Lower lobe of right lung (tissue), 2 donors: ENCODE measurements at regions not wholly inside any gene's neighbourhood (a gene's known extent, or its start where the extent isn't known, plus 50 kb on each side); places are given as distances from the start of the nearest gene placed in this dataset.

Experiments used
- ATAC-seq, 2 donors: fragments of 200-7000 bp; cut with Tn5 transposase; one replicate each; pipeline ENCODE4 v1.9.1; 2020 to 2022; ENCODE audit warnings: mild to moderate bottlenecking in 2 of 2, moderate library complexity in 2 of 2
- DNase-seq: peaks from one replicate; pipeline ENCODE4 v3.0.0-alpha.2; 2020
- H3K27ac ChIP-seq: fragments of 200-600 bp; one replicate; pipeline ENCODE4 v1.8.0; 2022
- H3K27me3 ChIP-seq: fragments of 200-600 bp; one replicate; pipeline ENCODE4 v1.8.0; 2022; ENCODE audit warnings: low read depth
- H3K36me3 ChIP-seq: fragments of 200-600 bp; one replicate; pipeline ENCODE4 v1.8.0; 2022; ENCODE audit warnings: mild to moderate bottlenecking
- H3K4me1 ChIP-seq: fragments of 200-600 bp; one replicate; pipeline ENCODE4 v1.8.0; 2022
- H3K4me3 ChIP-seq: fragments of 200-600 bp; one replicate; pipeline ENCODE4 v1.8.0; 2022; ENCODE audit warnings: mild to moderate bottlenecking
- H3K9me3 ChIP-seq: fragments of 200-600 bp; one replicate; pipeline ENCODE4 v1.8.0; 2022
- CTCF ChIP-seq: fragments of 200-600 bp; IDR thresholded peaks from one replicate; pipeline ENCODE4 v1.8.0; 2022; ENCODE audit warnings: antibody characterized with exemption, mild to moderate bottlenecking
- intact Hi-C: fragments of 100-400 bp; cut with DNase I; formaldehyde crosslinking; loops from one replicate; pipeline ENCODE4 v1.11.0; 2022
- donor health status: DM: no; HTN: yes; CAD: no; lungs with severe emphysema.

- Histone ChIP-seq H3K27me3 (no peaks in the 10 kb centered on the region), H3K4me1 (no peaks in the 10 kb centered on the region), H3K36me3 (no peaks in the 10 kb centered on the region), H3K9me3 (no peaks in the 10 kb centered on the region), H3K27ac (no peak overlapping the region), H3K4me3 (no peak overlapping the region)
- DNase-seq (no peak), ATAC-seq (no peak)
- intact Hi-C loops = no loop called here
- no peak for TF ChIP-seq CTCF
Observed at GRCh38 chrX:6407542-6407941, 127.4 kb downstream of the VCX3A start.

DNA sequence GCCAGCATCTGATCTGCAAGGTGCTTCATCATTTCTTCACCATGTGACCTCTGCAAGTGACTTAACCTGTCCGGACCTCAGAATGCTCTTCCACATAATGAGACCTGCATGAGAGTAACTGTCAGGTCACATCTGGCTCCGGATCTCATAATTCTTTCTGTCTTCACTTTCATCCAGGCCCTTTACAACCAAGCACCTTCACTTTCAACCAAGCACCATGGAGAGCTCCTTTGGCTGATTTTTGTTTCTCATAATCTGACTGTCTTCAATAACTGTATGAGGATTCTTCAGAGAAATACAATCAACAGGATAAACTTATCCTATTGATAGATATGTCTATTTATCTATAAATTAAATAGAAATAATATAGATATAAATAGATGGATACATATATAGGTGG is 148.1 kb downstream of the VCX3A start:
- Histone ChIP-seq H3K4me1 (no peaks in the 10 kb centered on the region), H3K27me3 (no peaks in the 10 kb centered on the region), H3K4me3 (no peak overlapping the region), H3K36me3 (no peaks in the 10 kb centered on the region), H3K9me3 (no peaks in the 10 kb centered on the region), H3K27ac (no peak overlapping the region)
- intact Hi-C loops = no loop called here
- no peak for TF ChIP-seq CTCF
- DNase-seq (no peak), ATAC-seq (no peak)

DNA sequence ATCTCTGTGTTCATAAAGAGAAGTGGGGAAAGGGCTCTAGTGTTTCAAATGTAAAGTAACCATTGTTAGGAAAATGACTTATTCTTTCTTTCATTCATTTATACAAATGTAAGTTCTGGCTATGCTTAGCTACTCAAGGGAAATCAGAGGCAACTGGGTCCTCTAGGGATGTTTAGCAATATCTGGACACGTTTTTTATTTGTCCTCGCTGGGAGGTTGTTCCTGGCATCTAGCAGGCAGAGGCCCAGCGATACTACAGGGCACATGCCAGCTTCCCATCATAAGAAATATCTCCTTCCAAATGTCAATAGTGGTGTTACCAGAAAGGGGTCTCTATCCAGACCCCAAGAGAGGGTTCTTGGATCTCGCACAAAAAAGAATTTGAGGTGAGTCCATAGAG is 150.0 kb downstream of the VCX3A start:
- intact Hi-C loops = no loop called here
- H3K36me3 ChIP-seq = no peaks in the 10 kb centered on the region
- ATAC-seq (no peak), DNase-seq (no peak)
- no peak overlapping the region for H3K4me3 ChIP-seq
- no peaks in the 10 kb centered on the region for H3K27me3 ChIP-seq
- no peaks in the 10 kb centered on the region for H3K9me3 ChIP-seq
- TF ChIP-seq CTCF = no peak
- no peaks in the 10 kb centered on the region for H3K4me1 ChIP-seq
- H3K27ac ChIP-seq = no peak overlapping the region

GRCh38 chrX:6384371-6384770 is 150.5 kb downstream of the VCX3A start:
- intact Hi-C loops = no loop called here

DNA sequence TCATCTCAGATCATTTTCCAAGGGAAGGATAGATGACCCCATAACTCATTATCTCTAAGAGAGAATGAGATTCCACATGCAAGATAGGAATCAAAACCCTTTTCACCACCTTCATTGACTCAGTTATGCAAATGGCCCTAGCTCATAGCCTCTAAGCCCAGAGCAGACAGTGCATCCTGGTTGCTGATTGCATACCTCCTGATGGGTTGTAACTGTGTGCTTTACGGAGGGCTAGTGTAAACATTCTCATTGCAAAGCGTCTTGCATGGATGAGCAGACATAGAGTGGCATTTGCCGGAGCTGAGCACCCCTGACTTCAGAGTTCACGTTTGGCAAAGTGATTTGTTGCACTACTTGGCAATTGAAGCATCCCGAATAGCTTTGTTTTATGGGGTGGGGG is 151.0 kb downstream of the VCX3A start:
- Histone ChIP-seq H3K36me3 (no peaks in the 10 kb centered on the region), H3K27ac (no peak overlapping the region), H3K9me3 (no peaks in the 10 kb centered on the region), H3K27me3 (no peaks in the 10 kb centered on the region), H3K4me3 (no peak overlapping the region), H3K4me1 (no peaks in the 10 kb centered on the region)
- no peak for TF ChIP-seq CTCF
- ATAC-seq (no peak), DNase-seq (no peak)
- intact Hi-C loops = no loop called here

More at GRCh38 chrX:6384371-6384770, 150.5 kb downstream of the VCX3A start:
- H3K9me3 ChIP-seq = no peaks in the 10 kb centered on the region
- no peak overlapping the region for H3K4me3 ChIP-seq
- no peak for DNase-seq
- H3K36me3 ChIP-seq = no peaks in the 10 kb centered on the region
- no peak overlapping the region for H3K27ac ChIP-seq
- TF ChIP-seq CTCF = no peak
- ATAC-seq = no peak
- H3K4me1 ChIP-seq = no peaks in the 10 kb centered on the region
- H3K27me3 ChIP-seq = no peaks in the 10 kb centered on the region

GRCh38 chrX:6383488-6383887 is 151.4 kb downstream of the VCX3A start:
- no peak for TF ChIP-seq CTCF
- Histone ChIP-seq H3K4me3 (no peak overlapping the region), H3K9me3 (no peaks in the 10 kb centered on the region), H3K27me3 (no peaks in the 10 kb centered on the region), H3K27ac (no peak overlapping the region), H3K36me3 (no peaks in the 10 kb centered on the region), H3K4me1 (no peaks in the 10 kb centered on the region)
- intact Hi-C loops = no loop called here
- no peak for ATAC-seq
- DNase-seq = no peak
